Activated CD4-positive, alpha-beta T cell treated with anti-CD3 and anti-CD28 coated beads, Interleukin-10, Interleukin-2, amounts not matched to agents 100 ng/mL and 50 ng/mL, durations not matched to agents 16 hours and 8 hours (primary cell): ENCODE measurements at regions not wholly inside any gene's neighbourhood (a gene's known extent, or its start where the extent isn't known, plus 50 kb on each side); places are given as distances from the start of the nearest gene placed in this dataset.

ENCODE experiments used
- DNase-seq: peaks from one replicate; pipeline ENCODE4 v3.0.0-alpha.2; 2020

- DNase-seq, result no peak
Observed at GRCh38 chr7:32346253-32346652, 143.9 kb downstream of the LSM5 start.

DNA sequence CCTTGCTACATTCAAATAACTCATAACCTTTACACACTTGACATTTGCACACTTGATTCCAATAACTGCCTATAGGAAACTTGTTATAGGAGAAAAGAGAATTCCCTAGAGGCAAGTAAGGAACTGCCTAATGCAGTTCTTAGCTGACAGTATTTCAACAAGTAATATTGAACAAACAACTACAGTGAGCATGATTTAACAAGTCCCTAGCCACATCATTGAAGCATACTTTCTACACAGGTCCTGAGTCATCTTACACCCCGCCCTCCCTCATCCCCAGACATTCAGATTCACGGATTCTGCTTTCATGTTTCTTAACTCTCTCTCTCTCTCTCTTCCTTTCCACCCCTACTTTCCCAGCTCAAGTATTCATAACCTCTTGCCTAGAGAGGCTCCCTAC is 153.5 kb downstream of the LSM5 start:
- DNase-seq, result no peak

GRCh38 chr7:32335107-32335506 is 155.1 kb downstream of the LSM5 start:
- no peak for DNase-seq

- DNase-seq, result no peak
Observed at GRCh38 chr7:32330602-32331001, 159.6 kb downstream of the LSM5 start.

GRCh38 chr7:32326078-32326477 is 164.1 kb downstream of the LSM5 start:
- DNase-seq, result no peak

GRCh38 chr7:32323712-32324111 is 166.5 kb downstream of the LSM5 start:
- no peak for DNase-seq

- DNase-seq, result no peak
Observed at GRCh38 chr7:32319012-32319382, 171.2 kb downstream of the LSM5 start.

GRCh38 chr7:32318300-32319011 is 171.7 kb downstream of the LSM5 start:
- no peak for DNase-seq

- no peak for DNase-seq
Observed at GRCh38 chr7:32316839-32317238, 173.3 kb downstream of the LSM5 start.

DNA sequence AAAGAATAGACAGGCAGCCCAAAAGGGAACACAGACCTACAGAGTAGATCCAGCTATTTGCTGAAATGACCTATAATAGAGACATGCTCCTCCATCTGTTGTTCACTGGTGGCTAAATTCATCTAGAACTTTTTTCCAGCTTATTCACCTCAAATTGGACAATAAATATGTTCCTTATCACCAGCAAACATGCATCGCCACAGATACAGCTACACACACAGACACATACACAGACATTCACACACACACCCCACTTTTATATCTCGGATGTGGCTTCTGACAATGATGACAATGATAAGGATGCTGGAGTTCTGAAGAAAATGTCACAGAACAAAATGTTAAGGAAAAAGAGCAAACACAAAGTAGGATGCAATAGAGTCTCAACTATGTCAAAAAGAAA is 175.4 kb downstream of the LSM5 start:
- no peak for DNase-seq

- DNase-seq, result no peak
Observed at GRCh38 chr7:32301427-32301826, 188.8 kb downstream of the LSM5 start.

GRCh38 chr7:32299133-32299702 is 191.0 kb downstream of the LSM5 start:
- no peak for DNase-seq

DNA sequence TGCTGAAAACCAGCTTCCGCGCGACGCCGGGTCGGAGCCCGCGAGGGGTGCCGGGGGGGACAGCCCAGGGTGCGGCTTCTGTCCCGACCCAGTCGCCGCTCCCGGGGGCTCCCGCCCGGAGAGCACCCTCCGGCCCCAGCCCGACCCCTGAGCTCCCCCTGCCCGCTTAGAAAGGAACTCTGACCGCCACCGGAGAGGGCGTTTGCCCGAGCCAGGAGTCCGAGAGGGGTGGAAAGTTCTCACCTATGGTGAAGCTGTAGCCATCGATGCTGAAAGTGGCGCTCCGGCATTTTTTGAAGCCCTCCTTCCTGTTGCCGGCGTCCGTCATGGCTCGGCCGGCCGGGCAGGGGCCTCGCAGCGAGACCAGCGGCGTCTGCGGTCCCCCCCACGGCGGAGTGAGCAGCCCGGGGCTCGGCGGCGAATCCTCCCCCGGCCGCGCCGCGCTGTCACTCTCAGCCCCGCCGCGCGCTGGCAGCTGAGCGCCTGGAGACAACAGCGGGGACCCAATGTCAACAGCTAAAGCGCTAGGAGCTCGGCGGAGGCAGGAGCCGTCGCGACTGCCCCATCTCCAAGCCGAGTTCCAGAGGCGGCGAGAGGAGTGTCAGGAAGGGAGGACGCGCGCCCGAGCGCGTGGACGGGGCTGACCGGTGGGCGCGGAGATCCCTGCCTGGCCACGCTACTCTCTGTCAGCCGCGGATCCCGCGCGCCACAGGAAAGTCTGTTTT is 191.6 kb downstream of the LSM5 start:
- DNase-seq, result no peak

DNA sequence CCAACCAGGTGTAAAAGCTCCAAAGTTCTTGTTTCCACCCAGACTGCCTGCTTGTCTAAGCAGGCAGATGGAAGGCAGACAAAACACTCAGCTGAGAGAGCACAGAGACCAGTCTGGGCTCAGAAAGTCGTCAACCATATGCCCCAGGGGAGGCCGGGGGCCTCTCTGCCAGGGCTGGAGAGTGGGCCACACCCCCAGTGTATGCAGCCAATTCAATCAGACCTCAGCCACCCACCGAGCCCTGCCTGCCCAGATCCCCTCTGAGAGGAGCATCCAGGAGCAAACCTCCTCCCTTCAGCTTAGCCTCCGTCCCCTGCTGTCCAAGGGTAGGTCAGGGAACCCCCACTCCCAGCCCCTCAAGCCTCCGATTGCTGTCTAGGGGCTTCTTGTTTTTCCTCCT is 196.3 kb downstream of the LSM5 start:
- DNase-seq, result no peak

- DNase-seq, result no peak
Observed at GRCh38 chr7:32289651-32290414, 200.3 kb downstream of the LSM5 start.

DNA sequence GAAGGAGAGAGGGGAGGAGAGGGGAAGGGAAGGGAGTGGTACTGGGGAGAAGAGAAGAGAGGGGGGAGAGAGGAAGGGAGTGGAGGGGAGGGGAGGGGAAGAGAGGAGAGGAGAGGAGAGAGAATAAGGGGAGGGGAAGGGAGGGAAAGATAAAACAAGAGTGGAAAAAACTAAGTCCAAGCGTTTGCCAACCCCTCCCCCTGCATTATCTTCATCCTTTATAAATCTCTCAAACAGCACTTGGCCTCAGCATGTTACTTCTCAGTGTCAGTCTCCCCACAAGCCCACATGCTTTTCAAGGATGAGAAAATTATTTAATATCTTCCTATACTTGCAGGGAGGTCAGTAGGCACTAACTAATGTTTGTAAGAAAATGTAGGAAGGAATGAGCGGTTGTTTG is 204.5 kb downstream of the LSM5 start:
- DNase-seq, result no peak

DNA sequence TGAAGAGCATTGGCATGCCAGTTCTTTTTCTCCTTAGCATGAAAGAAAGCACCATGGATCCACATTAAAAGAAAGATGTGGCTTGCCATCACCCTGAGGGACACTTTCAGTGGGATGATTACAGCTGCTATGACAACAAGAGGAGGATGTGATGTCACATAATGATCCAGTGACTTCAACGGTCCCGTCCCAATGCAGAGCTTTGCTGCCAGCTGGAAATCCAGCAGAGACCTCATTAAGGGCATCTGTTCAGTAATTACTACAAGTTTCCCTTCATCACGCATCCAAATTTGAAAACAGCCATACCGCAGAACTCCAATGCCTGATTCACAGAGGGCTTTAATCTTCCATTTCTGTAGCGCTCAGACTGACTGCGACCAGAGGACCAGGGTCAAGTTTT is 206.6 kb downstream of the LSM5 start:
- no peak for DNase-seq

DNA sequence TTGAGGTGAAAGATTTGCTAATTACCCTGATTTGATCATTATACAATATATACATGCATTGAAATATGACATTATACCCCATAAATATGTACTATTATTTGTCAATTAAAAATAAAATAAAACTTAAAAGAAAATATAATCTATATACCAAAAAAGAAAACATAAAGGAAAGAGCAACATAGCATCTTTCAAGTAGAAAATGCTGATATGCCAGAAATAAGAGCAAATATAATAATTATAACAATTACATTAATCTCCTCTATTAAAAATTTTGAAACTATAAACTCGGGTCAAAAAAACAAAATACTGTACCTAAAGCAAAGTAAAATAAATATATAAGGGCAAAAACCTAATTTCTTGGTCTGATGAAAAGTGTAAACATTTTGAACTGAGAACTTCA is 209.3 kb upstream of the PDE1C start:
- DNase-seq, result no peak

GRCh38 chr7:32275216-32276009 is 205.2 kb upstream of the PDE1C start:
- DNase-seq, result peak; percentile 7

GRCh38 chr7:32273297-32273696 is 203.1 kb upstream of the PDE1C start:
- DNase-seq, result no peak

DNA sequence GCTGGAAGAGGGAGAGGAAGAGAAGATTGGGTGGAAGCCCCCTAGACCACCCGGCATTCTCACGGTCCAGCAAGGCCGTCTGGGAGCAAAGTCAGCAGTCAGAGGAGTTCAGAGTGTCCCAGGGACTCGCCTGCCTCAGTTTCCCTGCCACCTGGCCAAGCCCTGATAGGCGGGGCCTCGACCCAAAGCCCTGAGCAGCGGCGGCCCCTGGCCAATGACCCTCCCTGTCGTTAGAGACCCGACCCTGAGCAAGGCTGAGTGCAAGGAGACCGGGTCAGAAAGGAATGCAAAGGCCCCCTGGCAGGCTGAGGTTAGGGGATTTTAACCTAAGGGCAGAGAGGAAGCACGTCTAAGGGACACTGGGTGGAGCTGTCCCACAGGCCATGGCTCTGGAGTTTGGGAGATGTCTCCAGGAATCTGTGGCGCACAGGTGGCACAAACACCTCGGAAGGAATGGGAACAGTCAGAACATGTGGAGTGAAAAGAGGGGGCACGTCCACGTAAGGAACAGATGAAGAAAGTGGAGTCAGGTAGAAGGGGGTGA is 196.8 kb upstream of the PDE1C start:
- DNase-seq, result no peak

DNA sequence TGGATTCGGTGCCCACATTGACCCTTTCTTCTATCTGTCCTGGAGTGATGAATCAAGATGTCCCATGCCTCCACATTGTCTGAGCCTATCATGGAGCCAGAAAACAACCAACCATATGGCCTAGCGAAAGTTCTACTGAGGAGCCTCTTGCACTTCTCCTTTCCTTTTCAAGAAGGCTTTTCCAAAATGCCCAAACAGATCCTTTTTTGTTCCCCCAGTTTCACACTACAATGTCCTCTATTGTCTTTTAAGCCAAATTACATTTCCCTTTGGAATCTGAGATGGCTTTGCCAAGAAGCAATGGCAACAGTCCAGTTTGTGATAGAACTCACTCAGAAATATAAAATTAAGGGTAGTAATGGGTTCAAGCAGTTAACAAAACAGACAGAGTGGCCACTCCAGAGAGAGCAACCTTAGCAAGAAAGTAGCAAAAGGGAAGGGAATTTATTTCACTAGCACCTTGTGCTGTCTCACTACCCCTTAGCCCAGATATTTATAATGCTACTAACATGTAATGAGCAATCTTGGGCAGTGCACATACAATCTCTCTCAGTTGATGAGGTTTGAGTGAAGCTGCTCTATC is 194.6 kb upstream of the PDE1C start:
- no peak for DNase-seq
